Cardiac muscle cell (in vitro differentiated cells and primary cell): ENCODE measurements at regions not wholly inside any gene's neighbourhood (a gene's known extent, or its start where the extent isn't known, plus 50 kb on each side); places are given as distances from the start of the nearest gene placed in this dataset.

Experiments used
- DNase-seq, 2 donors: peaks; one replicate each; pipeline versions ENCODE4 v3.0.0 to v3.0.0-alpha.2; 2010 to 2017; ENCODE audit warnings: low read depth in 1 of 2, low spot score in 1 of 2
- H3K27ac ChIP-seq: fragments of 200-600 bp; sonication (generic); 2 replicates; pipeline ENCODE4 v1.5.1; 2016
- H3K27me3 ChIP-seq: fragments of 200-600 bp; sonication (generic); 2 replicates; pipeline ENCODE4 v1.6.0; 2016; ENCODE audit warnings: control low read depth
- H3K36me3 ChIP-seq: fragments of 200-600 bp; sonication (generic); 2 replicates; pipeline ENCODE4 v1.5.1; 2016; ENCODE audit warnings: control low read depth
- H3K4me1 ChIP-seq: fragments of 200-600 bp; sonication (generic); 2 replicates; pipeline ENCODE4 v1.8.1; 2017; ENCODE audit warnings: low read depth, mild to moderate bottlenecking, mixed run types
- H3K4me3 ChIP-seq: fragments of 200-600 bp; sonication (generic); 2 replicates; pipeline ENCODE4 v1.5.1; 2016; ENCODE audit warnings: mild to moderate bottlenecking
- H3K9me3 ChIP-seq: fragments of 200-600 bp; sonication (generic); 2 replicates; pipeline ENCODE4 v1.5.1; 2017; ENCODE audit warnings: low read depth, mild to moderate bottlenecking, control low read depth
- CTCF ChIP-seq: IDR thresholded peaks from 2 replicates; pipeline ENCODE4 v1.5.1; 2012; ENCODE audit warnings: low read depth, mild to moderate bottlenecking, low read length

- H3K27me3 ChIP-seq: no peaks in the 10 kb centered on the region
- TF ChIP-seq CTCF: no peak
- H3K9me3 ChIP-seq: no peaks in the 10 kb centered on the region
- no peak overlapping the region for H3K4me3 ChIP-seq
- no peak for DNase-seq
- H3K27ac ChIP-seq: no peak overlapping the region
- H3K36me3 ChIP-seq: no peaks in the 10 kb centered on the region
- no peaks in the 10 kb centered on the region for H3K4me1 ChIP-seq
Measured at GRCh38 chr1:5242850-5243249, 588.4 kb downstream of the AJAP1 start.

GRCh38 chr1:5239911-5240310 lies 585.5 kb downstream of the AJAP1 start:
- Histone ChIP-seq H3K27me3 (no peaks in the 10 kb centered on the region), H3K9me3 (no peaks in the 10 kb centered on the region), H3K4me1 (no peaks in the 10 kb centered on the region), H3K27ac (no peak overlapping the region), H3K4me3 (no peak overlapping the region), H3K36me3 (no peaks in the 10 kb centered on the region)
- DNase-seq: no peak
- TF ChIP-seq CTCF: no peak

GRCh38 chr1:5238351-5239130 lies 584.1 kb downstream of the AJAP1 start:
- no peak for TF ChIP-seq CTCF
- H3K36me3 ChIP-seq: no peaks in the 10 kb centered on the region
- no peaks in the 10 kb centered on the region for H3K9me3 ChIP-seq
- H3K4me1 ChIP-seq: no peaks in the 10 kb centered on the region
- no peak overlapping the region for H3K4me3 ChIP-seq
- no peak for DNase-seq
- H3K27ac ChIP-seq: no peak overlapping the region
- H3K27me3 ChIP-seq: no peaks in the 10 kb centered on the region

- Histone ChIP-seq H3K27me3 (no peaks in the 10 kb centered on the region), H3K27ac (no peak overlapping the region), H3K4me3 (no peak overlapping the region), H3K4me1 (no peaks in the 10 kb centered on the region), H3K9me3 (no peaks in the 10 kb centered on the region), H3K36me3 (no peaks in the 10 kb centered on the region)
- TF ChIP-seq CTCF: no peak
- DNase-seq: no peak
Measured at GRCh38 chr1:5235355-5235899, 581.0 kb downstream of the AJAP1 start.

GRCh38 chr1:5232537-5232936 lies 578.1 kb downstream of the AJAP1 start:
- TF ChIP-seq CTCF: no peak
- Histone ChIP-seq H3K27me3 (no peaks in the 10 kb centered on the region), H3K4me1 (no peaks in the 10 kb centered on the region), H3K27ac (no peak overlapping the region), H3K9me3 (no peaks in the 10 kb centered on the region), H3K4me3 (no peak overlapping the region), H3K36me3 (no peaks in the 10 kb centered on the region)
- no peak for DNase-seq
